ENCODE measurements at regions not wholly inside any gene's neighbourhood (a gene's known extent, or its start where the extent isn't known, plus 50 kb on each side); places are given as distances from the start of the nearest gene placed in this dataset.

DNA sequence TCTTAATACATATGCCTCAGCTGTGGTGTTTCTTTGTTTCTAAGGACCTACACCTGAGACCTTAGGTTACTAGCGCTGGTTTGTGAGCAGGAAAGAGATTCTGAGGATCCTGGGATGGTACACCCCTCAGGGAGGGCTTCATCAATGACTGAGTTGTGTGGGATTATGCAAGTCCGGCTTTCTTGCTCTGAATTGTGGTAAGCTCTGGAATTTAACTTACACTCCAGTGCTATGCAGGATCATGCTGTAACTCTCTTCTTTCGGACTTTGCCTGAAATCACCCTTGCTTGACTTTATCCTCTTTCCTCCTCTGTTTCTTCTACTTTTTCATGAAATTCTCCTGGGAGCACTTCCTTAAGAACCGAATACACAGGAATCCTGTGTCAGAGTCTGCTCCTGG lies 431.5 kb upstream of the BOD1L1 start:
- Histone ChIP-seq H3K27ac (no peak overlapping the region), H3K4me3 (no peak overlapping the region), H3K27me3 (replicated peaks; ENCODE audit: insufficient read depth) (no peaks in the 10 kb centered on the region), H3K4me1 (replicated peaks) (no peaks in the 10 kb centered on the region), H3K36me3 (no peaks in the 10 kb centered on the region), H3K9me3 (no peaks in the 10 kb centered on the region)
- TF ChIP-seq POLR2AphosphoS5 (IDR thresholded peaks at IDR 0.05), result no peak
- TF ChIP-seq, protein P1, sequence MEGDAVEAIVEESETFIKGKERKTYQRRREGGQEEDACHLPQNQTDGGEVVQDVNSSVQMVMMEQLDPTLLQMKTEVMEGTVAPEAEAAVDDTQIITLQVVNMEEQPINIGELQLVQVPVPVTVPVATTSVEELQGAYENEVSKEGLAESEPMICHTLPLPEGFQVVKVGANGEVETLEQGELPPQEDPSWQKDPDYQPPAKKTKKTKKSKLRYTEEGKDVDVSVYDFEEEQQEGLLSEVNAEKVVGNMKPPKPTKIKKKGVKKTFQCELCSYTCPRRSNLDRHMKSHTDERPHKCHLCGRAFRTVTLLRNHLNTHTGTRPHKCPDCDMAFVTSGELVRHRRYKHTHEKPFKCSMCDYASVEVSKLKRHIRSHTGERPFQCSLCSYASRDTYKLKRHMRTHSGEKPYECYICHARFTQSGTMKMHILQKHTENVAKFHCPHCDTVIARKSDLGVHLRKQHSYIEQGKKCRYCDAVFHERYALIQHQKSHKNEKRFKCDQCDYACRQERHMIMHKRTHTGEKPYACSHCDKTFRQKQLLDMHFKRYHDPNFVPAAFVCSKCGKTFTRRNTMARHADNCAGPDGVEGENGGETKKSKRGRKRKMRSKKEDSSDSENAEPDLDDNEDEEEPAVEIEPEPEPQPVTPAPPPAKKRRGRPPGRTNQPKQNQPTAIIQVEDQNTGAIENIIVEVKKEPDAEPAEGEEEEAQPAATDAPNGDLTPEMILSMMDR (IDR thresholded peaks at IDR 0.05), result no peak
- TF ChIP-seq POLR2A (IDR thresholded peaks at IDR 0.05), result no peak
- DNase-seq (ENCODE audit: low spot score), result no peak
- intact Hi-C loops (cut with DNase I), result no loop called here
- 67% methylated on average over 4 of the region's 4 CpGs for WGBS

DNA sequence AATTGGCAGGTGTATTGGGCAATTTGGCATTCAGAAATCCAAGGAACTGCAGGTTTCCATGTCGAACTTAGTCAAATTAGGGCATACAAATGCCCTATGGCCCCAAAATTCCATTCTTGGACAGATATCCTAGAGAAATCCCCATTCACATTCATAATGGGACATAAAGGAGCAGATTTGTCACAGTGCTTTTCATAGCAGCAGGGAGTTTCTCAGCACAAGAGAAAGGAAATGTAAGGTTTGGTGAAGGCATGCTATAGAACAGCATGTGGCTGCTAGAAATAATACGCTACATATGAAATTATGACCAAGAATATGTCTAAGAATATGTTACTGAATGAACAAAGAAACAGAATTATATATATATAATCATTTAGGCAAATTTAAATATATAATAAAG lies 437.5 kb upstream of the BOD1L1 start:
- 90% methylated on average over 2 of the region's 2 CpGs for WGBS
- no peak overlapping the region for H3K27ac ChIP-seq
- intact Hi-C loops (cut with DNase I), result no loop called here
- no peaks in the 10 kb centered on the region for H3K36me3 ChIP-seq
- no peak overlapping the region for H3K4me3 ChIP-seq
- no peaks in the 10 kb centered on the region for H3K4me1 ChIP-seq (replicated peaks)
- H3K27me3 ChIP-seq (replicated peaks; ENCODE audit: insufficient read depth), result no peaks in the 10 kb centered on the region
- DNase-seq (ENCODE audit: low spot score), result no peak
- TF ChIP-seq POLR2AphosphoS5 (IDR thresholded peaks at IDR 0.05) (no peak), POLR2A (IDR thresholded peaks at IDR 0.05) (no peak)
- TF ChIP-seq, protein P1 (IDR thresholded peaks at IDR 0.05), result no peak
- H3K9me3 ChIP-seq, result no peaks in the 10 kb centered on the region

DNA sequence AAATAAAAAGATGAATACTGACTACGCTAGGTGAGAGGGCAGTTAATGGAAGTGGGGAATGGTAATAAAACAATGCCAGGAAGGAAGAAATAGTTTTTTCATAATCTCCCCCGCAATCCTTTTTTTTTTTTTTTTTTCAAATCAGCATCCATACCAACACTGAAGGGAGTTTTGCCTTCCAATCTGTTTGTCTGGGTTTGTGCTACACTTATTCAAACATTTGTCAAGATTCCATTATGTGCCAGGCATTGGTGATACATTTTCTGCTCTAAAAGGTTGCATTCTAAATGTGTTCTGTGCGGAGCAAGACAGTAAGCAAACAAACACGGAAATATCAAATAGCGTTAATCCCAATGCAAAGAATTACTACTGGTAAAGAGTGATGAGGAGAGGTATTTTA lies 437.9 kb upstream of the BOD1L1 start:
- intact Hi-C loops (cut with DNase I), result no loop called here
- Histone ChIP-seq H3K27me3 (replicated peaks; ENCODE audit: insufficient read depth) (no peaks in the 10 kb centered on the region), H3K27ac (no peak overlapping the region), H3K4me3 (no peak overlapping the region), H3K4me1 (replicated peaks) (no peaks in the 10 kb centered on the region), H3K36me3 (no peaks in the 10 kb centered on the region), H3K9me3 (no peaks in the 10 kb centered on the region)
- no peak for DNase-seq (ENCODE audit: low spot score)
- no peak for TF ChIP-seq POLR2AphosphoS5 (IDR thresholded peaks at IDR 0.05)
- TF ChIP-seq POLR2A (IDR thresholded peaks at IDR 0.05), result no peak
- TF ChIP-seq, protein P1 (IDR thresholded peaks at IDR 0.05), result no peak
- WGBS, result 83% methylated on average over 5 of the region's 5 CpGs

DNA sequence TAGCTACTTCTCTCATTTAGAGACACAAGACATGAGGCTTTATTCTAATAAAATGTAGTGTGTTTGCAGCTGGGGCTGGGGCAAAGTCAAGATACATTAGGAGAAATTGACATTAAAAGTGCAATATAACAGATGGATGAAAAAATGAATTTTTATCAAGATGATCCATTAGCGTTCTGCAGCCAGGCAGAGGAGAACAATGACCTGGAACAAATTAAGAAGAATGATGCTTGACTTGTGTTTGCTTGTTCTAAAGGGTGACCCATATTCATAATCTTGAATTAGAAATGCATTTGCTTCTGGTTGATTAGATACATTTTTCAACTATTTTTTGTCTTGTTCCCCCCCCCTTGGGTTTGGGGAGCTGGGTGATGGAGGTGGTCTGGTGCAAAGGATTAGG lies 439.5 kb upstream of the BOD1L1 start:
- no peak for TF ChIP-seq POLR2A (IDR thresholded peaks at IDR 0.05)
- Histone ChIP-seq H3K4me1 (replicated peaks) (no peaks in the 10 kb centered on the region), H3K4me3 (no peak overlapping the region), H3K9me3 (no peaks in the 10 kb centered on the region), H3K27ac (no peak overlapping the region), H3K27me3 (replicated peaks; ENCODE audit: insufficient read depth) (no peaks in the 10 kb centered on the region), H3K36me3 (no peaks in the 10 kb centered on the region)
- WGBS, result 68% methylated on average over 1 of the region's 1 CpG
- no peak for DNase-seq (ENCODE audit: low spot score)
- intact Hi-C loops (cut with DNase I), result no loop called here

DNA sequence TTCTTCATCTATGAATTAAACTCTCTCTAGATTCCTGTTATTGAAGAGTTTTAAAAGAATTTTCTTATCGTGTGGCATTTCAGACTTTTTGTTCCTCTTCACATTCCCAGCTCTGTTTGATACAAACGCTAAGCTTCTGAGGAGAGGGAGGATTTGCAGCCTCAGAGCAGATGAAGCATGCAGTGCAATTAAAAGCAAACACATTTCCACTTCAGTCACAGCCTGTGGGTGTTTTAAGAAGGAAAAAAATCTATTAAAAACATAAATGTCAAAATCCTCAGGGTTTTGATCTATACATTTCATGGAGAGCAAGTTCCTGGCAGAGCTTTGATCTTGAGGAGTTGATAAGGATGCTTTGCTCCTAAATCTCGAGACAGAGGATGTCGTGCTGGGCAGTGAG lies 442.4 kb upstream of the BOD1L1 start:
- Histone ChIP-seq H3K27ac (no peak overlapping the region), H3K27me3 (replicated peaks; ENCODE audit: insufficient read depth) (no peaks in the 10 kb centered on the region), H3K9me3 (no peaks in the 10 kb centered on the region), H3K4me3 (no peak overlapping the region), H3K4me1 (replicated peaks) (no peaks in the 10 kb centered on the region), H3K36me3 (no peaks in the 10 kb centered on the region)
- TF ChIP-seq POLR2A (IDR thresholded peaks at IDR 0.05), result no peak
- no peak for TF ChIP-seq POLR2AphosphoS5 (IDR thresholded peaks at IDR 0.05)
- TF ChIP-seq, protein P1 (IDR thresholded peaks at IDR 0.05), result no peak
- no peak for DNase-seq (ENCODE audit: low spot score)
- WGBS, result 49% methylated on average over 4 of the region's 4 CpGs
- intact Hi-C loops (cut with DNase I), result no loop called here
